ENCODE measurements at regions not wholly inside any gene's neighbourhood (a gene's known extent, or its start where the extent isn't known, plus 50 kb on each side); places are given as distances from the start of the nearest gene placed in this dataset.

- Histone ChIP-seq H3K9me3 (peaks cover 0 to 4% of the 10 kb centered on the region in 2 donors), H3K27ac (no peak overlapping the region), H3K4me3 (no peak overlapping the region), H3K27me3 (no peaks in the 10 kb centered on the region), H3K36me3 (no peaks in the 10 kb centered on the region), H3K4me1 (no peaks in the 10 kb centered on the region)
- TF ChIP-seq CTCF (IDR thresholded peaks at IDR 0.05) = no peak
- DNase-seq (no peak), ATAC-seq (no peak)
- intact Hi-C loops (cut with DNase I) = no loop called here
These were observed 145.1 kb upstream of the SMLR1 start for GRCh38 chr6:130682066-130682465.

- no peaks in the 10 kb centered on the region for H3K9me3 ChIP-seq
- H3K4me1 ChIP-seq = no peaks in the 10 kb centered on the region
- intact Hi-C loops (cut with DNase I) = no loop called here
- no peak for TF ChIP-seq CTCF (IDR thresholded peaks at IDR 0.05)
- H3K4me3 ChIP-seq = no peak overlapping the region
- H3K27me3 ChIP-seq = no peaks in the 10 kb centered on the region
- H3K27ac ChIP-seq = no peak overlapping the region
- no peaks in the 10 kb centered on the region for H3K36me3 ChIP-seq
- no peak for ATAC-seq
- no peak for DNase-seq
These were observed 143.3 kb upstream of the SMLR1 start for GRCh38 chr6:130683761-130684517.

GRCh38 chr6:130692659-130693058, 134.5 kb upstream of the SMLR1 start:
- intact Hi-C loops (cut with DNase I) = no loop called here
- Histone ChIP-seq H3K9me3 (no peaks in the 10 kb centered on the region), H3K36me3 (no peaks in the 10 kb centered on the region), H3K27me3 (no peaks in the 10 kb centered on the region), H3K27ac (no peak overlapping the region), H3K4me3 (no peak overlapping the region), H3K4me1 (no peaks in the 10 kb centered on the region)
- DNase-seq (no peak), ATAC-seq (no peak)
- no peak for TF ChIP-seq CTCF (IDR thresholded peaks at IDR 0.05)

- Histone ChIP-seq H3K4me3 (no peak overlapping the region), H3K9me3 (no peaks in the 10 kb centered on the region), H3K36me3 (no peaks in the 10 kb centered on the region), H3K27me3 (no peaks in the 10 kb centered on the region), H3K27ac (no peak overlapping the region), H3K4me1 (no peaks in the 10 kb centered on the region)
- intact Hi-C loops (cut with DNase I) = no loop called here
- ATAC-seq (no peak), DNase-seq (no peak)
- TF ChIP-seq CTCF (IDR thresholded peaks at IDR 0.05) = no peak
These were observed 133.3 kb upstream of the SMLR1 start for GRCh38 chr6:130693944-130694343.

- ATAC-seq = no peak
- no peaks in the 10 kb centered on the region for H3K36me3 ChIP-seq
- H3K9me3 ChIP-seq = no peaks in the 10 kb centered on the region
- no peak overlapping the region for H3K4me3 ChIP-seq
- no peak overlapping the region for H3K27ac ChIP-seq
- no peaks in the 10 kb centered on the region for H3K4me1 ChIP-seq
- DNase-seq = no peak
- no peaks in the 10 kb centered on the region for H3K27me3 ChIP-seq
- no peak for TF ChIP-seq CTCF (IDR thresholded peaks at IDR 0.05)
- intact Hi-C loops (cut with DNase I) = no loop called here
These were observed 132.6 kb upstream of the SMLR1 start for GRCh38 chr6:130694606-130695005.
